ENCODE measurements at regions not wholly inside any gene's neighbourhood (a gene's known extent, or its start where the extent isn't known, plus 50 kb on each side); places are given as distances from the start of the nearest gene placed in this dataset.
"Not testable (repeated sequence)": the region's sequence is repeated elsewhere in the genome, so short reads cannot be mapped to it uniquely, and the experiment has no call there.

GRCh38 chr12:124132530-124132929 lies 159.5 kb downstream of the ZNF664 start:
- no peaks in the 10 kb centered on the region for H3K4me1 ChIP-seq (ENCODE audit: insufficient read depth, poor library complexity, severe bottlenecking)
- TF ChIP-seq CTCF (IDR thresholded peaks at IDR 0.05; ENCODE audit: poor library complexity, severe bottlenecking), result no peak
- DNase-seq (ENCODE audit: low spot score) (no peak), ATAC-seq (ENCODE audit: low read depth) (no peak)
- no peak overlapping the region for H3K4me3 ChIP-seq (ENCODE audit: severe bottlenecking)
- H3K36me3 ChIP-seq (ENCODE audit: low read depth), result no peaks in the 10 kb centered on the region
- H3K9me3 ChIP-seq (ENCODE audit: severe bottlenecking), result no peaks in the 10 kb centered on the region
- no peaks in the 10 kb centered on the region for H3K27me3 ChIP-seq (ENCODE audit: insufficient read depth, poor library complexity, severe bottlenecking)
- no peak overlapping the region for H3K27ac ChIP-seq (ENCODE audit: poor library complexity, severe bottlenecking)

GRCh38 chr12:124136796-124137195 lies 158.1 kb upstream of the RFLNA start:
- no peaks in the 10 kb centered on the region for H3K9me3 ChIP-seq (ENCODE audit: severe bottlenecking)
- H3K27ac ChIP-seq (ENCODE audit: poor library complexity, severe bottlenecking), result no peak overlapping the region
- no peak for TF ChIP-seq CTCF (IDR thresholded peaks at IDR 0.05; ENCODE audit: poor library complexity, severe bottlenecking)
- H3K27me3 ChIP-seq (ENCODE audit: insufficient read depth, poor library complexity, severe bottlenecking), result no peaks in the 10 kb centered on the region
- DNase-seq (ENCODE audit: low spot score) (no peak), ATAC-seq (ENCODE audit: low read depth) (no peak)
- H3K4me1 ChIP-seq (ENCODE audit: insufficient read depth, poor library complexity, severe bottlenecking), result no peaks in the 10 kb centered on the region
- H3K4me3 ChIP-seq (ENCODE audit: severe bottlenecking), result no peak overlapping the region
- no peaks in the 10 kb centered on the region for H3K36me3 ChIP-seq (ENCODE audit: low read depth)

GRCh38 chr12:124140944-124141486 lies 153.9 kb upstream of the RFLNA start:
- DNase-seq (ENCODE audit: low spot score) (no peak), ATAC-seq (ENCODE audit: low read depth) (no peak)
- Histone ChIP-seq H3K36me3 (ENCODE audit: low read depth) (no peaks in the 10 kb centered on the region), H3K9me3 (ENCODE audit: severe bottlenecking) (peaks cover 4% of the 10 kb centered on the region), H3K4me3 (ENCODE audit: severe bottlenecking) (no peak overlapping the region), H3K27ac (ENCODE audit: poor library complexity, severe bottlenecking) (no peak overlapping the region), H3K27me3 (ENCODE audit: insufficient read depth, poor library complexity, severe bottlenecking) (no peaks in the 10 kb centered on the region), H3K4me1 (ENCODE audit: insufficient read depth, poor library complexity, severe bottlenecking) (no peaks in the 10 kb centered on the region)
- TF ChIP-seq CTCF (IDR thresholded peaks at IDR 0.05; ENCODE audit: poor library complexity, severe bottlenecking), result no peak

GRCh38 chr12:124141611-124142010 lies 153.3 kb upstream of the RFLNA start:
- not testable (repeated sequence) for H3K36me3 ChIP-seq (ENCODE audit: low read depth); H3K9me3 ChIP-seq (ENCODE audit: severe bottlenecking); H3K27me3 ChIP-seq (ENCODE audit: insufficient read depth, poor library complexity, severe bottlenecking); DNase-seq (ENCODE audit: low spot score); H3K4me3 ChIP-seq (ENCODE audit: severe bottlenecking); H3K4me1 ChIP-seq (ENCODE audit: insufficient read depth, poor library complexity, severe bottlenecking); H3K27ac ChIP-seq (ENCODE audit: poor library complexity, severe bottlenecking); ATAC-seq (ENCODE audit: low read depth)

- Histone ChIP-seq H3K27ac (ENCODE audit: poor library complexity, severe bottlenecking) (no peak overlapping the region), H3K27me3 (ENCODE audit: insufficient read depth, poor library complexity, severe bottlenecking) (no peaks in the 10 kb centered on the region), H3K9me3 (ENCODE audit: severe bottlenecking) (peaks cover 4% of the 10 kb centered on the region), H3K4me1 (ENCODE audit: insufficient read depth, poor library complexity, severe bottlenecking) (no peaks in the 10 kb centered on the region), H3K4me3 (ENCODE audit: severe bottlenecking) (no peak overlapping the region), H3K36me3 (ENCODE audit: low read depth) (no peaks in the 10 kb centered on the region)
- TF ChIP-seq CTCF (IDR thresholded peaks at IDR 0.05; ENCODE audit: poor library complexity, severe bottlenecking), result no peak
- ATAC-seq (ENCODE audit: low read depth) (no peak), DNase-seq (ENCODE audit: low spot score) (no peak)
Measured at GRCh38 chr12:124142395-124143035, 152.4 kb upstream of the RFLNA start.

Measured in RWPE2 (cell line).